A673 (cell line): ENCODE measurements at regions not wholly inside any gene's neighbourhood (a gene's known extent, or its start where the extent isn't known, plus 50 kb on each side); places are given as distances from the start of the nearest gene placed in this dataset.
"Not testable (repeated sequence)": the region's sequence is repeated elsewhere in the genome, so short reads cannot be mapped to it uniquely, and the experiment has no call there.

Experiments
- BruUV-seq: library from RNA; stranded (reverse); fragments of 400-500 nt; replicated peaks from 2 replicates; lab custom pipeline; 2021; lab: Mats Ljungman, UMichigan
- CTCF ChIA-PET: fragments of 300-600 bp; sonication (Branson Sonifier 250); formaldehyde crosslinking; loops from one replicate; lab custom pipeline; 2022; ENCODE audit warnings: antibody characterized with exemption; lab: Charles Lee
- POLR2A ChIA-PET: fragments of 300-600 bp; sonication (Branson Sonifier 250); formaldehyde crosslinking; loops from one replicate; lab custom pipeline; 2022; ENCODE audit warnings: antibody characterized with exemption; ENCODE audit not compliant: low non-redundant PET; lab: Charles Lee
- DNase-seq: peaks from one replicate; pipeline ENCODE4 v3.0.0-alpha.2; 2015; ENCODE audit warnings: low spot score
- H3K27ac ChIP-seq: fragments of 200-600 bp; sonication (generic); 2 replicates; pipeline ENCODE4 v1.5.1; 2016; ENCODE audit warnings: mixed run types, low read depth, mild to moderate bottlenecking, mixed read lengths, antibody characterized with exemption, low read length; ENCODE audit not compliant: poor library complexity, severe bottlenecking
- H3K27me3 ChIP-seq: fragments of 200-600 bp; sonication (generic); replicated peaks from 2 replicates; pipeline ENCODE4 v1.6.1; 2017; ENCODE audit warnings: mixed run types, low read depth, mild to moderate bottlenecking, mixed read lengths, antibody characterized with exemption, low read length; ENCODE audit not compliant: insufficient read depth, poor library complexity
- H3K36me3 ChIP-seq: fragments of 200-600 bp; sonication (generic); 2 replicates; pipeline ENCODE4 v1.6.1; 2016; ENCODE audit warnings: mixed run types, mild to moderate bottlenecking, mixed read lengths, antibody characterized with exemption, low read length; ENCODE audit not compliant: insufficient read depth, poor library complexity, severe bottlenecking
- H3K4me1 ChIP-seq: fragments of 200-600 bp; sonication (generic); 2 replicates; pipeline ENCODE4 v1.6.1; 2017; ENCODE audit warnings: mixed run types, mild to moderate bottlenecking, mixed read lengths, antibody characterized with exemption, low read length; ENCODE audit not compliant: insufficient read depth, poor library complexity, severe bottlenecking
- H3K4me3 ChIP-seq: fragments of 200-600 bp; sonication (generic); 2 replicates; pipeline ENCODE4 v1.5.1; 2016; ENCODE audit warnings: low read depth, mixed run types, mild to moderate bottlenecking, mixed read lengths, low read length; ENCODE audit not compliant: poor library complexity, severe bottlenecking
- H3K9me3 ChIP-seq: fragments of 200-600 bp; sonication (generic); 2 replicates; pipeline ENCODE4 v1.6.1; 2016; ENCODE audit warnings: mixed run types, low read depth, mild to moderate bottlenecking, mixed read lengths, antibody characterized with exemption, low read length; ENCODE audit not compliant: poor library complexity, severe bottlenecking
- EZH2 ChIP-seq: fragments of 200-600 bp; sonication (generic); IDR thresholded peaks from 2 replicates; pipeline ENCODE4 v1.6.1; 2017; ENCODE audit warnings: borderline replicate concordance, low read depth, mild to moderate bottlenecking, mixed read lengths, antibody characterized with exemption, low read length; ENCODE audit not compliant: poor library complexity, severe bottlenecking
- intact Hi-C: fragments of 100-400 bp; cut with micrococcal nuclease; formaldehyde crosslinking; loops from one replicate; pipeline ENCODE4 v1.10.0; 2022; ENCODE audit not compliant: unreplicated experiment
- TF ChIP-seq, protein P1 (sequence below): fragments of 300-800, 200-600 bp; sonication (generic); conservative IDR thresholded peaks from 2 replicates; pipeline ENCODE4 v1.5.1; 2017; ENCODE audit warnings: low read depth, mild to moderate bottlenecking, antibody characterized with exemption, low read length, moderate library complexity, mixed read lengths

DNA sequence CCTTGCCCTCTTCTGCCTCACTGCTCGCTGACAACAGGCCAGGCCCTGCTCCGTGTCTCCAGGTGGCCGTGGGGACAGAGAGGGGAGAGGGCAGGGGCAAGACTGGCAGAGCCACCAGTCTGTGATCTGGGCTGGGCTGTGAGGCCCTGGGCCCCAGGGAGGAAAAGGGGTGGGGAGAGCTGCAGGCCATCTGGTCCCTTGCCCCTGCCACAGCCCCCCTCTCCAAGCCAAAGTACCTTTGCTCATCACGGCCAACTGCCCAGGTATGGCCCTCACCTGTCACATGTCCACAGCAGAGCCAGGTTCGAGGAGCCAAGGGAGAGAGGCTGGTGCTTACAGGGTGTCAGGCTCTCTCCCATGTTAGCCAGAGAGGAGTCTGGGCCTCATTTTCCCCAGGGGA, 91.4 kb upstream of the LHX1 start:
- DNase-seq, result no peak

DNA sequence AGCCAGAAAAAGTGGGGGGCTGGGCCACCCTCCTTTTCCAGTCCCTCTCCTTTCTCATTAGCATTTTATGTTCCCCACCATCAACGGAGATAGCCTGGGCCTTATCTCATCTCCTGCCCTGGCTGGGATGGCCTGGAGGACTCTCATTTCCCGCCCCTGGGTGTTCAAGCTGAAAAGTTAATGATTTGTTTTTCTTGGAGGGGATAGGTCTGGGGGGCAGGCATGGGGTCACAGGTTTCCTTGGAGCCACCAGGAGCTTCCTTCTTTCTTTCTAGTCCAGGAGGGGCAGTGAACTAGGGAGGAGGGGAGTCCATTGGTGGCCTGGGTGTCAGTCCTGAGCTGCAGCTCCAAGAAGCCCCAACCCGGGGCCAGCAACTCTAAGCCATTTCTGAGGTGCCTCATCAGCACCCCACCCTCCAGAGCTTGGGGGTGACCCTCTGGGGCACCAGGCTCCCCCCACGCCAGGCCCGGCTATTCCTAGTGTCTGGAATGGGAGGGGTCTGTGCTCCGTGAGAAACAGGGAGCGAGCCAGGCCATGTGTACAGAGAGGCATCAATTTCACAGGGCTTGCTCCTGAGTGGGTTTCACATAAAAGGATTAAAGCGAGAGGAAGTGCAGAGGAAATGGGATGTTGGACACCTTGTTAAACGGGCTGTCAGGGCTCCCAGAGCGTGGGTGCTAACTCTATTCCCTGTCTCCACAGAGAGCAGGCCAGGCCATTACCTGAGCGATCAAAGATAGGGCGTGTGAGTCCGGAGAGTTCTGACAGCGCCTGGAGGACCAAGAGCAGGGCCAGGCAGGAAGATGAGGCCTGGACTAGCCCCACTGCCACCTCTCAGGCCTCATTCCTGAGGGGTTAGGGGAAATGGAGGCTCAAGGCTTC, 90.6 kb upstream of the LHX1 start:
- H3K27ac ChIP-seq, result no peak overlapping the region
- ChIA-PET POLR2A (no interaction called here), CTCF (no interaction called here)
- peaks cover 19% of the 10 kb centered on the region for H3K4me1 ChIP-seq
- no peak overlapping the region for H3K4me3 ChIP-seq
- no peaks in the 10 kb centered on the region for H3K36me3 ChIP-seq
- BruUV-seq, result no TSS peak
- H3K27me3 ChIP-seq, result no peaks in the 10 kb centered on the region
- peak; percentile 26 for DNase-seq
- no peaks in the 10 kb centered on the region for H3K9me3 ChIP-seq
- intact Hi-C loops, result no loop called here
- TF ChIP-seq, protein P1, sequence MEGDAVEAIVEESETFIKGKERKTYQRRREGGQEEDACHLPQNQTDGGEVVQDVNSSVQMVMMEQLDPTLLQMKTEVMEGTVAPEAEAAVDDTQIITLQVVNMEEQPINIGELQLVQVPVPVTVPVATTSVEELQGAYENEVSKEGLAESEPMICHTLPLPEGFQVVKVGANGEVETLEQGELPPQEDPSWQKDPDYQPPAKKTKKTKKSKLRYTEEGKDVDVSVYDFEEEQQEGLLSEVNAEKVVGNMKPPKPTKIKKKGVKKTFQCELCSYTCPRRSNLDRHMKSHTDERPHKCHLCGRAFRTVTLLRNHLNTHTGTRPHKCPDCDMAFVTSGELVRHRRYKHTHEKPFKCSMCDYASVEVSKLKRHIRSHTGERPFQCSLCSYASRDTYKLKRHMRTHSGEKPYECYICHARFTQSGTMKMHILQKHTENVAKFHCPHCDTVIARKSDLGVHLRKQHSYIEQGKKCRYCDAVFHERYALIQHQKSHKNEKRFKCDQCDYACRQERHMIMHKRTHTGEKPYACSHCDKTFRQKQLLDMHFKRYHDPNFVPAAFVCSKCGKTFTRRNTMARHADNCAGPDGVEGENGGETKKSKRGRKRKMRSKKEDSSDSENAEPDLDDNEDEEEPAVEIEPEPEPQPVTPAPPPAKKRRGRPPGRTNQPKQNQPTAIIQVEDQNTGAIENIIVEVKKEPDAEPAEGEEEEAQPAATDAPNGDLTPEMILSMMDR, result no peak
- no peak for TF ChIP-seq EZH2

More for the DNA sequence above, 91.4 kb upstream of the LHX1 start:
- Histone ChIP-seq H3K4me1 (peaks cover 19% of the 10 kb centered on the region), H3K36me3 (no peaks in the 10 kb centered on the region), H3K27me3 (no peaks in the 10 kb centered on the region), H3K27ac (no peak overlapping the region), H3K9me3 (no peaks in the 10 kb centered on the region), H3K4me3 (no peak overlapping the region)
- TF ChIP-seq, protein P1, result no peak
- no peak for TF ChIP-seq EZH2
- intact Hi-C loops, result no loop called here
- BruUV-seq, result no TSS peak
- ChIA-PET POLR2A (no interaction called here), CTCF (no interaction called here)

DNA sequence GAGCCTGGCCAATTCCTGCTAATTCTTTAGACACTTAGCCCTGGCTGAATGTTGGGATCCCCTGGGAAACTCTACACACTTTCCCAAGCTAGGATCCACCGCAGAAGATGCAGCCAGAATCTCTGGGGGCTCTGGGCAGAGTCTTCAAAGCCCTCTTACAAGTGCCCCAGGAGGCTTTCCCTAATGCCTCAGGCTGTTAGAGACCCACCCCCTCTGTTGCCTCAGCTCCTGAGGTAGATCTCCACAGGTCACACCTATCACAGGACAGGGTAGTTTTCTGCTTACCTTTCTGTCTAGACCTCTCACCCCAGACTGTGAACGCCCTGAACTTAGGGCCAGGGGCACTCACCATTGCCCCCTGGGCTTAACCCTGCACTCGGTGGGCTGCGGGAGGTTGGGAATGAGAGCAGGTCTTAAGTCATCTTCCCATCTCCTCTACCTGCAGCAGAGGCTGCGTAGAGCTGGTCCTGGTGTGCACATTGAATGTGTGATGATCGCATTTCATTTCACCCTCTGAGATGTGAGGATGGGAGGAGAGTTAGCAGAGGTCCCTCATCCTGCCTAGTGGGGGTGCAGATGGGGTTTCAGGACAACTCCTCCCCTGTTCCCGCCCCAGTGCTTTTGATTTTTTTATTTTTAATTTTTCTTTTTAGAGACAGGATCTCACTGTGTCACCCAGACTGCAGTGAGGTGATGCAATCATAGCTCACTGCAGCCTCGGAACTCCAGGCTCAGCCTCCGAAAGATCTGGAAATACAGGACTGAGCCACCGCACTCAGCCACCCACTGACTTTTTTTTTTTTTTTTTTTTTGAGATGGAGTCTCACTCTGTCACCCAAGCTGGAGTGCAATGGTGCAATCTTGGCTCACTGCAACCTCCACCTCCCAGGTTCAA, 89.0 kb upstream of the LHX1 start:
- no peak overlapping the region for H3K27ac ChIP-seq
- POLR2A ChIA-PET, result no interaction called here
- TF ChIP-seq, protein P1, result no peak
- TF ChIP-seq EZH2, result no peak
- no peaks in the 10 kb centered on the region for H3K9me3 ChIP-seq
- no peaks in the 10 kb centered on the region for H3K36me3 ChIP-seq
- BruUV-seq, result no TSS peak
- peaks cover 19% of the 10 kb centered on the region for H3K4me1 ChIP-seq
- H3K4me3 ChIP-seq, result no peak overlapping the region
- DNase-seq, result no peak
- intact Hi-C loops, result no loop called here
- CTCF ChIA-PET, result no interaction called here
- no peaks in the 10 kb centered on the region for H3K27me3 ChIP-seq

DNA sequence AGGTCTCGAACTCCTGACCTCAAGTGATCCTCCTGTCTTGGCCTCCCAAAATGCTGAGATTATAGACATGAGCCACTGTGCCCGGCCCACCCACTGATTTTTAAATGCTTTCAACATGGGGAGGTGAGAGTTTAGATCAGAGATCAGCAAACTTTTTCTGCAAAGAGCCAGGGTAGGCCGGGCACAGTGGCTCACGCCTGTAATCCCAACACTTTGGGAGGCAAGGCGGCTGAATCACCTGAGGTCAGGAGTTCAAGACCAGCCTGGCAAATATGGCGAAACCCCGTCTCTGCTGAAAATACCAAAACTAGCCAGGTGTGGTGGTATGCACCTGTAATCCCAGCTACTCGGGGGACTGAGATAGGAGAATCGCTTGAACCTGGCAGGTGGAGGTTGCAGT, 88.3 kb upstream of the LHX1 start:
- intact Hi-C loops, H3K27ac ChIP-seq, DNase-seq, H3K9me3 ChIP-seq, H3K27me3 ChIP-seq, POLR2A ChIA-PET, BruUV-seq, H3K4me3 ChIP-seq, CTCF ChIA-PET, H3K36me3 ChIP-seq: not testable (repeated sequence)
- H3K4me1 ChIP-seq, result peaks cover 19% of the 10 kb centered on the region
